Karpas-422 (cell line): ENCODE measurements at regions not wholly inside any gene's neighbourhood (a gene's known extent, or its start where the extent isn't known, plus 50 kb on each side); places are given as distances from the start of the nearest gene placed in this dataset.
"Not testable (repeated sequence)": the region's sequence is repeated elsewhere in the genome, so short reads cannot be mapped to it uniquely, and the experiment has no call there.

Experiments
- DNase-seq: peaks from one replicate; pipeline ENCODE4 v3.0.0-alpha.2; 2015
- H2AFZ ChIP-seq: fragments of 200-600 bp; sonication (generic); 2 replicates; pipeline ENCODE4 v1.6.1; 2014; ENCODE audit warnings: antibody characterized with exemption, low read length, mixed read lengths
- H3K27ac ChIP-seq: fragments of 200-600 bp; sonication (generic); 2 replicates; pipeline ENCODE4 v1.5.1; 2014; ENCODE audit warnings: mild to moderate bottlenecking, low read length, moderate library complexity
- H3K27me3 ChIP-seq: fragments of 200-600 bp; sonication (generic); 2 replicates; pipeline ENCODE4 v1.6.1; 2014; ENCODE audit warnings: low read length, mixed read lengths
- H3K36me3 ChIP-seq: fragments of 200-600 bp; sonication (generic); 2 replicates; pipeline ENCODE4 v1.6.1; 2014; ENCODE audit warnings: low read length, mixed read lengths; ENCODE audit not compliant: insufficient read depth
- H3K4me1 ChIP-seq: fragments of 200-600 bp; sonication (generic); 2 replicates; pipeline ENCODE4 v1.6.1; 2014; ENCODE audit warnings: mild to moderate bottlenecking, low read length, mixed read lengths
- H3K4me2 ChIP-seq: fragments of 200-600 bp; sonication (generic); 2 replicates; pipeline ENCODE4 v1.6.1; 2014; ENCODE audit warnings: low read length, low read depth, mild to moderate bottlenecking; ENCODE audit not compliant: poor library complexity, severe bottlenecking
- H3K4me3 ChIP-seq: fragments of 200-600 bp; sonication (generic); 2 replicates; pipeline ENCODE4 v1.5.1; 2014; ENCODE audit warnings: mild to moderate bottlenecking, antibody characterized with exemption, low read length, mixed read lengths
- H3K79me2 ChIP-seq: fragments of 200-600 bp; sonication (generic); 2 replicates; pipeline ENCODE4 v1.6.1; 2014; ENCODE audit warnings: mild to moderate bottlenecking, low read length, mixed read lengths
- H3K9ac ChIP-seq: fragments of 200-600 bp; sonication (generic); 2 replicates; pipeline ENCODE4 v1.6.0; 2014; ENCODE audit warnings: low read length
- H3K9me2 ChIP-seq: fragments of 200-600 bp; sonication (generic), shearing (Covaris generic); replicated peaks from 2 replicates; pipeline ENCODE4 v1.6.0; 2014; ENCODE audit warnings: mild to moderate bottlenecking, low read length, moderate library complexity; ENCODE audit not compliant: insufficient read depth
- H3K9me3 ChIP-seq: fragments of 300-700, 200-600 bp; sonication (generic); 2 replicates; pipeline ENCODE4 v1.6.1; 2014; ENCODE audit warnings: low read length, mixed read lengths
- H4K20me1 ChIP-seq: fragments of 200-600 bp; sonication (generic); 2 replicates; pipeline ENCODE4 v1.6.1; 2014; ENCODE audit warnings: mild to moderate bottlenecking, antibody characterized with exemption, low read length, low read depth; ENCODE audit not compliant: insufficient read depth

GRCh38 chr5:42875211-42875610 lies 63.5 kb upstream of the SELENOP start:
- Histone ChIP-seq H3K4me1 (no peaks in the 10 kb centered on the region), H2AFZ (no peak overlapping the region), H3K9me2 (no peaks in the 10 kb centered on the region), H3K27me3 (no peaks in the 10 kb centered on the region), H3K9me3 (no peaks in the 10 kb centered on the region), H3K36me3 (no peaks in the 10 kb centered on the region), H3K4me3 (no peak overlapping the region), H3K4me2 (no peak overlapping the region), H3K27ac (no peak overlapping the region), H3K9ac (no peak overlapping the region), H4K20me1 (no peaks in the 10 kb centered on the region), H3K79me2 (no peaks in the 10 kb centered on the region)
- DNase-seq, result peak; percentile 16

DNA sequence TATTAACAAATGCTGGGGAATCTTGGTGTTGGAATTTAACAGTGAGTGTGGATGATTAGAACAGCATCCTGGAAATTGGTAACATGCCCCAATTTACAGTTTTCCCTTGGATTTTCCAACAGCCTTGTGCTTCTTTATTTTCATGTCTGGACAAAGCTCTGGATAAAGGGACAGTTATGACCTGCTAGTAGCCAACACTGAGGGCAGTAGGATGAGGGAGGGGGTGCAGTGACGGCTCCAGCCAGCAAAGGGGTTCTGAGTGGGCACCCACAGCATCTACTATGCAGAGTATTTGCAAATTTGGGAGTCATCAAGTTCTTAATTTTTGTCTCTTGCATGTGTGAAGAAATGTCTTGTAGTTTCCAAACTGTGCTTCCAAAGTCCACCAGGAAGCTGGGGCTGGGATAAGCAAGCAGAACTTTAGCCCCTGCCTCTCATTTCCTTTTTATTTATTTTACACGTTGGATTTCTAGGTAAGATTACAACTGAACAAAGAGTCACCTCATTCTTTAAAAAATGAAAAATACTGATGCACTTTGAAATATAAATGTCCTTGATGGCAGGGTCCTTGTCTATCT lies 63.0 kb upstream of the SELENOP start:
- H3K27me3 ChIP-seq, result no peaks in the 10 kb centered on the region
- no peak overlapping the region for H3K27ac ChIP-seq
- H3K4me3 ChIP-seq, result no peak overlapping the region
- H3K79me2 ChIP-seq, result no peaks in the 10 kb centered on the region
- H3K36me3 ChIP-seq, result no peaks in the 10 kb centered on the region
- H4K20me1 ChIP-seq, result no peaks in the 10 kb centered on the region
- no peaks in the 10 kb centered on the region for H3K9me2 ChIP-seq
- H3K9ac ChIP-seq, result no peak overlapping the region
- no peaks in the 10 kb centered on the region for H3K4me1 ChIP-seq
- no peak overlapping the region for H2AFZ ChIP-seq
- no peak overlapping the region for H3K4me2 ChIP-seq
- no peaks in the 10 kb centered on the region for H3K9me3 ChIP-seq
- DNase-seq, result peak; percentile 4

DNA sequence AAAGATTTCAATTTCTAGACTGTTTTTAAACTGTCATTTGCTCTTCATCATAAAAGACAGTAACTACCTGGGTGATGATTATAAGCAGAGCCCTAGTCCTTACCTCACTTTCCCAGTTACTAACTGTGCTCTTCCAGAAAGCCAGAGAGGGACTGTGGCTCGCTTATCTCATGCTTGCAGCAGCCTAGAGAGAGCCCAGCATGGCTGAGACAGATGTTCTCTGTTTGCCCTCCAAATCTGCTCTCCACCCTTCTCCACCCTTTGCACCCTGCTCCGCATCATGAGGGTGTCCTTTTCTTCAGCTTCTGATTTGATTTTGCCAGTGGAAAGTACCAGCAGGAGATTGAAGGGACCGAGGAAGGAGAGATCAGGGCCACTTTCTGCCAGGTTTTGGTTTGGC lies 61.2 kb upstream of the SELENOP start:
- Histone ChIP-seq H2AFZ (no peak overlapping the region), H3K4me2 (no peak overlapping the region), H3K9ac (no peak overlapping the region), H3K9me3 (no peaks in the 10 kb centered on the region), H3K9me2 (no peaks in the 10 kb centered on the region), H3K27me3 (no peaks in the 10 kb centered on the region), H3K4me1 (no peaks in the 10 kb centered on the region), H3K79me2 (no peaks in the 10 kb centered on the region), H3K4me3 (no peak overlapping the region), H3K27ac (no peak overlapping the region), H4K20me1 (no peaks in the 10 kb centered on the region), H3K36me3 (no peaks in the 10 kb centered on the region)
- DNase-seq, result no peak

- H2AFZ ChIP-seq, result no peak overlapping the region
- no peak overlapping the region for H3K4me2 ChIP-seq
- H3K9me3 ChIP-seq, result no peaks in the 10 kb centered on the region
- peak; percentile 27 for DNase-seq
- no peaks in the 10 kb centered on the region for H3K36me3 ChIP-seq
- H4K20me1 ChIP-seq, result no peaks in the 10 kb centered on the region
- no peak overlapping the region for H3K9ac ChIP-seq
- no peaks in the 10 kb centered on the region for H3K9me2 ChIP-seq
- no peaks in the 10 kb centered on the region for H3K27me3 ChIP-seq
- H3K27ac ChIP-seq, result no peak overlapping the region
- H3K4me1 ChIP-seq, result no peaks in the 10 kb centered on the region
- no peaks in the 10 kb centered on the region for H3K79me2 ChIP-seq
- H3K4me3 ChIP-seq, result no peak overlapping the region
Observed at GRCh38 chr5:42870882-42871418, 59.3 kb upstream of the SELENOP start.

DNA sequence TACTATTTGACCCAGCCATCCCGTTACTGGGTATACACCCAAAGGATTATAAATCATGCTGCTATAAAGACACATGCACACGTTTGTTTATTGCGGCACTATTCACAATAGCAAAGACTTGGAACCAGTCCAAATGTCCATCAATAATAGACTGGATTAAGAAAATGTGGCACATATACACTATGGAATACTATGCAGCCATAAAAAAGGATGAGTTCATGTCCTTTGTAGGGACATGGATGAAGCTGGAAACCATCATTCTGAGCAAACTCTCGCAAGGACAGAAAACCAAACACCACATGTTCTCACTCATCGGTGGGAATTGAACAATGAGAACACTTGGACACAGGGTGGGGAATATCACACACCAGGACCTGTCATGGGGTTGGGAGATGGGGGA lies 56.7 kb upstream of the SELENOP start:
- H3K9me3 ChIP-seq, H3K4me1 ChIP-seq, H2AFZ ChIP-seq, H3K27ac ChIP-seq, H4K20me1 ChIP-seq, H3K9me2 ChIP-seq, H3K27me3 ChIP-seq, H3K79me2 ChIP-seq, H3K36me3 ChIP-seq, H3K9ac ChIP-seq, H3K4me3 ChIP-seq, DNase-seq, H3K4me2 ChIP-seq: not testable (repeated sequence)

- not testable (repeated sequence) for DNase-seq, H3K27ac ChIP-seq, H3K9me3 ChIP-seq, H3K36me3 ChIP-seq, H3K4me2 ChIP-seq, H3K9me2 ChIP-seq, H3K4me1 ChIP-seq, H3K4me3 ChIP-seq, H2AFZ ChIP-seq, H4K20me1 ChIP-seq, H3K27me3 ChIP-seq, H3K9ac ChIP-seq, H3K79me2 ChIP-seq
Observed at GRCh38 chr5:42864749-42865148, 53.1 kb upstream of the SELENOP start.
